IMR-90 (cell line): ENCODE measurements at regions not wholly inside any gene's neighbourhood (a gene's known extent, or its start where the extent isn't known, plus 50 kb on each side); places are given as distances from the start of the nearest gene placed in this dataset.

Experiments used
- ATAC-seq: fragments of 200-7000 bp; cut with Tn5 transposase; 2 replicates; pipeline ENCODE4 v1.9.1; 2020; ENCODE audit warnings: low read depth, mild to moderate bottlenecking, moderate library complexity
- BruUV-seq: library from RNA; stranded (reverse); fragments of 400-500 nt; replicated peaks from 2 replicates; lab custom pipeline; 2021; lab: Mats Ljungman, UMichigan
- CTCF ChIA-PET: fragments of 300-600 bp; formaldehyde crosslinking; extraction: SDS; loops from one replicate; lab custom pipeline; 2021; ENCODE audit warnings: antibody characterized with exemption; lab: Yijun Ruan, JAX
- POLR2A ChIA-PET: fragments of 300-600 bp; sonication (Branson Sonifier 250); formaldehyde crosslinking; loops from one replicate; lab custom pipeline; 2022; ENCODE audit warnings: antibody characterized with exemption; ENCODE audit not compliant: unreplicated experiment; lab: Charles Lee
- DNase-seq: peaks from one replicate; pipeline ENCODE4 v3.0.0; 2013
- H2AFZ ChIP-seq: replicated peaks from 2 replicates; pipeline ENCODE3; 2013; ENCODE audit warnings: low read length, mild to moderate bottlenecking; ENCODE audit not compliant: poor library complexity
- H2AK5ac ChIP-seq: 2 replicates; pipeline ENCODE4 v1.6.1; 2013; ENCODE audit warnings: low read depth, low read length, inconsistent platforms
- H2AK9ac ChIP-seq: replicated peaks from 2 replicates; pipeline ENCODE3; 2013; ENCODE audit warnings: mild to moderate bottlenecking, low read depth, low read length, moderate library complexity; ENCODE audit not compliant: poor library complexity
- H2BK120ac ChIP-seq: 2 replicates; pipeline ENCODE4 v1.6.1; 2013; ENCODE audit warnings: low read depth, low read length, inconsistent platforms
- H2BK15ac ChIP-seq: 3 replicates; pipeline ENCODE4 v1.6.1; 2013; ENCODE audit warnings: low read depth, low read length, inconsistent platforms
- H2BK20ac ChIP-seq: 2 replicates; pipeline ENCODE4 v1.6.1; 2013; ENCODE audit warnings: low read depth, mild to moderate bottlenecking, inconsistent platforms, low read length, moderate library complexity
- H2BK5ac ChIP-seq: 2 replicates; pipeline ENCODE4 v1.6.1; 2013; ENCODE audit warnings: mild to moderate bottlenecking, low read depth, low read length, inconsistent platforms; ENCODE audit not compliant: poor library complexity, severe bottlenecking
- H3K14ac ChIP-seq: replicated peaks from 2 replicates; pipeline ENCODE4 v1.6.1; 2013; ENCODE audit warnings: low read depth, low read length, inconsistent platforms
- H3K18ac ChIP-seq: 2 replicates; pipeline ENCODE4 v1.6.1; 2013; ENCODE audit warnings: low read depth, low read length, control low read depth
- H3K23ac ChIP-seq: 2 replicates; pipeline ENCODE4 v1.6.1; 2013; ENCODE audit warnings: low read depth, low read length, inconsistent platforms
- H3K27ac ChIP-seq: 2 replicates; pipeline ENCODE4 v1.5.1; 2013; ENCODE audit warnings: mild to moderate bottlenecking, control low read depth, low read length; ENCODE audit not compliant: insufficient read depth
- H3K27me3 ChIP-seq: 2 replicates; pipeline ENCODE4 v1.6.1; 2013; ENCODE audit warnings: low read length; ENCODE audit not compliant: control insufficient read depth, insufficient read depth
- H3K36me3 ChIP-seq: 2 replicates; pipeline ENCODE4 v1.6.1; 2013; ENCODE audit warnings: low read length, mixed read lengths; ENCODE audit not compliant: control insufficient read depth, insufficient read depth
- H3K4ac ChIP-seq: 2 replicates; pipeline ENCODE4 v1.6.1; 2013; ENCODE audit warnings: low read depth, low read length, inconsistent platforms
- H3K4me1 ChIP-seq: 2 replicates; pipeline ENCODE4 v1.6.1; 2013; ENCODE audit warnings: low read length, mixed read lengths; ENCODE audit not compliant: control insufficient read depth, insufficient read depth
- H3K4me2 ChIP-seq: 2 replicates; pipeline ENCODE4 v1.6.1; 2013; ENCODE audit warnings: low read depth, mild to moderate bottlenecking, control low read depth, low read length, moderate library complexity
- H3K4me3 ChIP-seq: 2 replicates; pipeline ENCODE4 v1.5.1; 2013; ENCODE audit warnings: low read depth, mild to moderate bottlenecking, control low read depth, low read length, moderate library complexity; ENCODE audit not compliant: insufficient read depth
- H3K56ac ChIP-seq: 2 replicates; pipeline ENCODE4 v1.6.1; 2013; ENCODE audit warnings: low read length, inconsistent platforms; ENCODE audit not compliant: insufficient read depth; ENCODE audit errors: extremely low read depth
- H3K79me1 ChIP-seq, 2 experiments: 2 replicates each; pipeline ENCODE4 v1.6.1; 2013; ENCODE audit warnings: low read length in 2 of 2, inconsistent platforms in 1 of 2, low read depth in 1 of 2
- H3K9ac ChIP-seq: 2 replicates; pipeline ENCODE4 v1.6.1; 2013; ENCODE audit warnings: low read depth, low read length, control low read depth
- H3K9me1 ChIP-seq: 2 replicates; pipeline ENCODE4 v1.6.1; 2013; ENCODE audit warnings: low read length, inconsistent platforms; ENCODE audit not compliant: insufficient read depth
- H3K9me3 ChIP-seq: 2 replicates; pipeline ENCODE4 v1.6.1; 2013; ENCODE audit warnings: low read length; ENCODE audit not compliant: control insufficient read depth, insufficient read depth
- H4K20me1 ChIP-seq: 2 replicates; pipeline ENCODE4 v1.6.1; 2013; ENCODE audit warnings: low read length, inconsistent platforms; ENCODE audit not compliant: insufficient read depth
- H4K5ac ChIP-seq: 2 replicates; pipeline ENCODE4 v1.6.1; 2013; ENCODE audit warnings: mild to moderate bottlenecking, low read depth, low read length, control low read depth
- H4K8ac ChIP-seq, 2 experiments: 2 replicates each; pipeline ENCODE4 v1.6.1; 2013; ENCODE audit warnings: low read depth in 2 of 2, low read length in 2 of 2, control low read depth in 1 of 2, inconsistent platforms in 1 of 2
- H4K91ac ChIP-seq: 2 replicates; pipeline ENCODE4 v1.6.1; 2013; ENCODE audit warnings: low read depth, low read length, inconsistent platforms; ENCODE audit not compliant: insufficient read depth
- CHD1 ChIP-seq: IDR thresholded peaks from 2 replicates; pipeline ENCODE4 v1.6.1; 2012; ENCODE audit warnings: low read depth, low read length, improper control_type of control experiment
- FOS ChIP-seq: fragments of 150-350 bp; IDR thresholded peaks from 2 replicates; pipeline ENCODE4 v1.6.1; 2016; ENCODE audit warnings: low read depth, low read length
- MAZ ChIP-seq: IDR thresholded peaks from 2 replicates; pipeline ENCODE4 v1.6.1; 2012; ENCODE audit warnings: low read depth, mild to moderate bottlenecking, low read length, improper control_type of control experiment, moderate library complexity, borderline replicate concordance
- RCOR1 ChIP-seq: IDR thresholded peaks from 2 replicates; pipeline ENCODE4 v1.6.1; 2012; ENCODE audit warnings: mild to moderate bottlenecking, low read length, improper control_type of control experiment; ENCODE audit not compliant: insufficient replicate concordance
- WGBS, 2 experiments: methylation state at CpG; one replicate each; pipeline versions ENCODE4 v1.1.5 to v1.1.7; 2013; ENCODE audit warnings: missing lambda C conversion rate in 2 of 2; ENCODE audit not compliant: insufficient read length in 1 of 2; ENCODE audit errors: extremely low coverage in 2 of 2; 5-methylcytosine and 5-hydroxymethylcytosine counted together
- dilution Hi-C: fragments of 300-500 bp; cut with HindIII; formaldehyde crosslinking; loops from one replicate; pipeline ENCODE4 v1.14.3; 2018; ENCODE audit warnings: low sequenced_read_pairs; ENCODE audit not compliant: unreplicated experiment
- in situ Hi-C: fragments of 300-500 bp; cut with MboI; formaldehyde crosslinking; loops from 3 replicates; pipeline ENCODE4 v1.14.3; 2019; ENCODE audit warnings: low sequenced_read_pairs, inconsistent platforms, mixed read lengths
- intact Hi-C: fragments of 100-400 bp; cut with micrococcal nuclease; formaldehyde crosslinking; loops from 2 replicates; pipeline ENCODE4 v1.10.0; 2022

DNA sequence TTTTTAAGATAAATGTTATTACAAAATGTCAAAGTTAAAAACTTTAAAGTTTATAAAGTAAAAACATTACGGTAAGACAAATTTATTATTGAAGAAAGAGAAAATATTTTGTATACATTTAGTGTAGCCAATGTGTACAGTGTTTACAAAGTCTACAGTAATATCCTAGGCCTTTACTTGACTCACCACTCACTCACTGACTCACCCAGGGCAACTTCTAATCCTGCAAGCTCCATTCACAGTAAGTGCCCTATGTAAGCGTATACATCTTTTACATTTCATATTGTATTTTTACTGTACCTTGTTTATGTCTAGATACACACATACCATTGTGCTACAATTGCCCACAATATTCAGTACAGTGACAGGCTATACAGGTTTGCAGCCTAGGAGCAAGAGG lies 448.2 kb downstream of the KCTD12 start:
- Histone ChIP-seq H3K4me1 (peaks cover 5% of the 10 kb centered on the region; the same call in 1 of the 2 replicates), H2BK5ac (peak overlapping the region; percentile 83), H3K9me3 (no peaks in the 10 kb centered on the region), H3K9me1 (no peaks in the 10 kb centered on the region; the same call in 1 of the 2 replicates), H2AK5ac (no peak overlapping the region), H2BK20ac (no peak overlapping the region), H4K91ac (no peak overlapping the region), H4K8ac (no peak overlapping the region; a peak in 1 of 4 replicates), H3K56ac (no peak overlapping the region), H3K27me3 (no peaks in the 10 kb centered on the region), H3K4me2 (peak overlapping the region; percentile 64; the same call in 1 of the 2 replicates), H3K4ac (peak overlapping the region; percentile 58), H3K14ac (no peak overlapping the region), H3K79me1 (no peaks in the 10 kb centered on the region), H3K36me3 (no peaks in the 10 kb centered on the region), H2BK120ac (peak overlapping the region; percentile 71; the same call in 1 of the 2 replicates), H3K27ac (peak overlapping the region; percentile 67; the same call in 1 of the 2 replicates), H3K9ac (no peak overlapping the region), H4K20me1 (no peaks in the 10 kb centered on the region), H2AFZ (no peak overlapping the region), H3K4me3 (no peak overlapping the region), H2BK15ac (no peak overlapping the region), H3K18ac (peak overlapping the region; percentile 79), H2AK9ac (no peak overlapping the region), H4K5ac (peak overlapping the region; percentile 78; the same call in 1 of the 2 replicates), H3K23ac (no peak overlapping the region)
- DNase-seq (peak; percentile 84), ATAC-seq (peak; percentile 100)
- BruUV-seq = no TSS peak
- POLR2A ChIA-PET = no interaction called here
- CTCF ChIA-PET = no interaction called here
- dilution Hi-C loops = no loop called here
- WGBS, 2 experiments = no CpG with 5 or more reads among the region's 2 CpGs
- in situ Hi-C loops = no loop called here
- TF ChIP-seq MAZ (no peak), FOS (peak; percentile 64; the same call in 1 of the 2 replicates), RCOR1 (no peak), CHD1 (no peak)
- intact Hi-C loops = no loop called here
